ENCODE measurements at regions not wholly inside any gene's neighbourhood (a gene's known extent, or its start where the extent isn't known, plus 50 kb on each side); places are given as distances from the start of the nearest gene placed in this dataset.
A peak's percentile ranks its signal among the peaks of the same experiment; 100 is the strongest.

- Histone ChIP-seq H3K4me3 (ENCODE audit: insufficient read depth, low read depth, low read length) (no peak overlapping the region), H3K27me3 (ENCODE audit: control insufficient read depth, insufficient read depth, low read length) (no peaks in the 10 kb centered on the region), H3K36me3 (replicated peaks; ENCODE audit: control insufficient read depth, insufficient read depth, low read length) (no peaks in the 10 kb centered on the region)
- DNase-seq, result no peak
Observed at GRCh38 chr18:56003009-56003719, 415.2 kb upstream of the TCF4 start.

- no peaks in the 10 kb centered on the region for H3K36me3 ChIP-seq (replicated peaks; ENCODE audit: control insufficient read depth, insufficient read depth, low read length)
- H3K4me3 ChIP-seq (ENCODE audit: insufficient read depth, low read depth, low read length), result no peak overlapping the region
- no peaks in the 10 kb centered on the region for H3K27me3 ChIP-seq (ENCODE audit: control insufficient read depth, insufficient read depth, low read length)
- no peak for DNase-seq
Observed at GRCh38 chr18:56001576-56001975, 413.6 kb upstream of the TCF4 start.

GRCh38 chr18:56000041-56000440 lies 412.0 kb upstream of the TCF4 start:
- Histone ChIP-seq H3K36me3 (replicated peaks; ENCODE audit: control insufficient read depth, insufficient read depth, low read length) (no peaks in the 10 kb centered on the region), H3K27me3 (ENCODE audit: control insufficient read depth, insufficient read depth, low read length) (no peaks in the 10 kb centered on the region)
- DNase-seq, result no peak

DNA sequence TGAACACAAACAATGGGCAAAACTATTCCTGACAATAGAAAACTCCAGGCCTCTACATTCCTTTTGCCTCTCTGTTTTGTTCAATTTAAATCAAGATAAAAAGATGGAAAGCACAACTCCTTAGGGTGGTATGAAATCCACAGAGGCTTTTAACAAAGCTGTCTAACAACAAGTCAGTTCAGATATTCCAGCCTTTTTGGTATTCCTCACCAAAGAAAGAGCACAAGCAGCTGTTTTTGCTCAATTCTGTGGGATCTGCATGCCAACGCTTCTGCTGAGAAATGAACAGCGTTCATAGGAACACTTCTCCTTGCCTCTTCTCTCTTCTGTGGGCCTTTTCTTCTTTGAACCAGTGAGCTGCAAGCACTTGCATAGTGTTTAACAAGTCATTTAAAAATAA lies 411.6 kb upstream of the TCF4 start:
- H3K27me3 ChIP-seq (ENCODE audit: control insufficient read depth, insufficient read depth, low read length), result no peaks in the 10 kb centered on the region
- H3K36me3 ChIP-seq (replicated peaks; ENCODE audit: control insufficient read depth, insufficient read depth, low read length), result no peaks in the 10 kb centered on the region
- no peak for DNase-seq
- H3K4me3 ChIP-seq (ENCODE audit: insufficient read depth, low read depth, low read length), result no peak overlapping the region

More at GRCh38 chr18:56000041-56000440, 412.0 kb upstream of the TCF4 start:
- H3K4me3 ChIP-seq (ENCODE audit: insufficient read depth, low read depth, low read length), result no peak overlapping the region

DNA sequence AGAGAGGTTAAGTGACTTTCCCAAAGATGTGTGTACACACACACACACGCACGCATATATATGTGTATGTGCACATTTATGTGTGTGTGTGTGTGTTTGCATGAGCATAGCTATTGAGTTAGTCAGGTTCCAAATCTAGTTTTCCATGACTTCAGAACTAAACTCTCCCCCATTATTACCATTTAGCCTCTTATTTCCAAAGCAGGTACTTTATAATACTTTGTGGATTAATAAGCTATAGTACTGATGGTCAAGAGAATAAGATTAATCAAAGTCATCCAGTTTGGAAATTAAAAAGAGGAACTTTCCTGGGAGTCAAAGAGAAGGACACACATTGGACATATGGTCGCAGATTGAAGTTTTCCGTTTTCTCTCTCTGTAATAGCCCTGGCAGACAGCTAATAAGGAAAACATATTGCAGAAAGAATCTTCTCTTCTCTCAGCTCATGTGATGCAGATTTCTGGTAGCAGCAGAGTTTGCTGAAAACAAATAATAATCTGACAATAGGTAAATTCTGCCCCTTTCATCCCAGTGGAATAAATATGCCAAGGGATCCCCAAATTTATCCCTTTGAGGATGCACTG lies 410.9 kb upstream of the TCF4 start:
- no peaks in the 10 kb centered on the region for H3K27me3 ChIP-seq (ENCODE audit: control insufficient read depth, insufficient read depth, low read length)
- no peak overlapping the region for H3K4me3 ChIP-seq (ENCODE audit: insufficient read depth, low read depth, low read length)
- H3K36me3 ChIP-seq (replicated peaks; ENCODE audit: control insufficient read depth, insufficient read depth, low read length), result no peaks in the 10 kb centered on the region
- no peak for DNase-seq

- peak; percentile 16 for DNase-seq
- H3K36me3 ChIP-seq (replicated peaks; ENCODE audit: control insufficient read depth, insufficient read depth, low read length), result no peaks in the 10 kb centered on the region
- no peaks in the 10 kb centered on the region for H3K27me3 ChIP-seq (ENCODE audit: control insufficient read depth, insufficient read depth, low read length)
- H3K4me3 ChIP-seq (ENCODE audit: insufficient read depth, low read depth, low read length), result no peak overlapping the region
Observed at GRCh38 chr18:55998071-55998522, 410.1 kb upstream of the TCF4 start.

DNA sequence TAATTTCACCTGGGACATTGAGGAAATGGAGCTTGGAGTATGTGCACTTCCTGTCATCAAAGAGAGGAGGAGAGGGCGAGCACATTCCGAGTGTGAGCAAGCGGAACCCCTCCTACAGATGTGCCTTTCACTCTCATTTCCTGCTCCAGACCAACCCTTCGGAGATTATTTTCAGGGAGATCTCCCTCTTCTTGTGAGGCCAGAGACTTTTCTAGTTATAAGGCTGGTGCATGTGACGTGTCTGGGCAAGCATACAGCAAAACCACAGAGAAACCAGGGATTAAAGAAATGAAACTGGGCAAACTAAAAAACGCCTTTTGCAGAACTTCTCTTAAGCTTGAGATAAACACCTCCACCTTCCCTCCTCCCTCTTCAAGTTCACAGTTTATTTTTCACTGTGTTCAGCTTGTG lies 409.2 kb upstream of the TCF4 start:
- no peaks in the 10 kb centered on the region for H3K27me3 ChIP-seq (ENCODE audit: control insufficient read depth, insufficient read depth, low read length)
- H3K36me3 ChIP-seq (replicated peaks; ENCODE audit: control insufficient read depth, insufficient read depth, low read length), result no peaks in the 10 kb centered on the region
- DNase-seq, result no peak
- no peak overlapping the region for H3K4me3 ChIP-seq (ENCODE audit: insufficient read depth, low read depth, low read length)

DNA sequence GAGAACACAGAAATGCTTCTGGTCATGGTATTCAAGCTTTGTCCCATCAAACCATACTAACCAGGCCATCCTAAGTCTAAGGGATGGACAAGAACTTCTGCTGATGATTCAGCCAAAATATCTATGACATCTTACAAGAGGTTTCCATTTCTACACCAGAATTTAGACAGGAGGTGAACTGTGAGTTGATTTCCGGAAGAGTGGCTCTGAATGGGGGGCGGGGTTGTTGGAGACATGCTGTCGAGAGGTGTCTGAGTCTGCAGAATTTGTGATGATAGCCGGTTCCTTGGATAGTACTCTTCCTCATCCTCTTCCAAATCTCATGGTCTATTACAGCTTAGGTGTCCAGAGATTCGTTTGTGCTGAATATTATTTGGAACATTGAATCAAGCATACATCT lies 408.7 kb upstream of the TCF4 start:
- no peak for DNase-seq

GRCh38 chr18:55990186-55990585 lies 402.2 kb upstream of the TCF4 start:
- no peak for DNase-seq
- Histone ChIP-seq H3K27me3 (ENCODE audit: control insufficient read depth, insufficient read depth, low read length) (no peaks in the 10 kb centered on the region), H3K4me3 (ENCODE audit: insufficient read depth, low read depth, low read length) (no peak overlapping the region), H3K36me3 (replicated peaks; ENCODE audit: control insufficient read depth, insufficient read depth, low read length) (no peaks in the 10 kb centered on the region)

More for the DNA sequence above, 408.7 kb upstream of the TCF4 start:
- Histone ChIP-seq H3K4me3 (ENCODE audit: insufficient read depth, low read depth, low read length) (no peak overlapping the region), H3K27me3 (ENCODE audit: control insufficient read depth, insufficient read depth, low read length) (no peaks in the 10 kb centered on the region), H3K36me3 (replicated peaks; ENCODE audit: control insufficient read depth, insufficient read depth, low read length) (no peaks in the 10 kb centered on the region)

GRCh38 chr18:55988537-55988936 lies 400.5 kb upstream of the TCF4 start:
- no peak overlapping the region for H3K4me3 ChIP-seq (ENCODE audit: insufficient read depth, low read depth, low read length)
- H3K36me3 ChIP-seq (replicated peaks; ENCODE audit: control insufficient read depth, insufficient read depth, low read length), result no peaks in the 10 kb centered on the region
- DNase-seq, result no peak
- H3K27me3 ChIP-seq (ENCODE audit: control insufficient read depth, insufficient read depth, low read length), result no peaks in the 10 kb centered on the region

GRCh38 chr18:55983433-55983832 lies 395.4 kb upstream of the TCF4 start:
- Histone ChIP-seq H3K36me3 (replicated peaks; ENCODE audit: control insufficient read depth, insufficient read depth, low read length) (no peaks in the 10 kb centered on the region), H3K27me3 (ENCODE audit: control insufficient read depth, insufficient read depth, low read length) (no peaks in the 10 kb centered on the region), H3K4me3 (ENCODE audit: insufficient read depth, low read depth, low read length) (no peak overlapping the region)
- DNase-seq, result no peak

- H3K4me3 ChIP-seq (ENCODE audit: insufficient read depth, low read depth, low read length), result no peak overlapping the region
- H3K27me3 ChIP-seq (ENCODE audit: control insufficient read depth, insufficient read depth, low read length), result no peaks in the 10 kb centered on the region
- DNase-seq, result peak; percentile 6
- H3K36me3 ChIP-seq (replicated peaks; ENCODE audit: control insufficient read depth, insufficient read depth, low read length), result no peaks in the 10 kb centered on the region
Observed at GRCh38 chr18:55982992-55983391, 395.0 kb upstream of the TCF4 start.

DNA sequence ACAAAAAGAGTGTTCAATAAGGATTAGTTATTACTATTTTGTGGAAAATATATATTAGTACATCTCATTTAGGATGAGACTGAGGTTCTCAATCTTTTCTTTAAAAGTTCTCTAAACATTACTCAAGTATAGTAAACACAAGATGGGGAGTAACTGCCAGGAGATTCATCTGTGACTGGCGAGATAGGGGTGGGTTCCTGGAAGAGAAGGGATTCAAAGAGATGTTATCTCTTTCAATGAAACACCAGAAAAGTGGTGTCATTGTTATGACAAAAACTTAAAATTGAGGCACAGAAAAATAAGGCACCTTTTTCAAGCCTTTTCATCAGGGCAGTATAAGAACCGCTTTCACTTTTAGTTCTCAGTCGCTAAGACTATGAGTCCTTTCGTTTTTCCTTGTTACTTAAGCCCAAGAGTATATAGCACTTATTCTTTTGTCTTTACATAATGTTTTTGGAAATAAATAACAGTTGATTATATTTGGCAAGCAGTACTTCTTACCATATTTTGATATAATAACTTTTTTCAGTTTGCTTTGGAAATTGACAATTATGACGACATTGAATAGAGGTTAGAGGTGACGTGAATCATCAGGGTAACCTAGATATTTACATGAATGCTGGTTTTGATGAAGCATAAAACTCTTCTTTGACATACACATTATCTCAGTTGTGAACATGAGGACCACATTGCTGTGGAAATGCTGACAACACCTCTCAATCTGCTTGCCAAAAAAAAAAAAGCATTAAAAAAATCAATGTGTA lies 393.9 kb upstream of the TCF4 start:
- Histone ChIP-seq H3K27me3 (ENCODE audit: control insufficient read depth, insufficient read depth, low read length) (no peaks in the 10 kb centered on the region), H3K36me3 (replicated peaks; ENCODE audit: control insufficient read depth, insufficient read depth, low read length) (no peaks in the 10 kb centered on the region), H3K4me3 (ENCODE audit: insufficient read depth, low read depth, low read length) (no peak overlapping the region)
- DNase-seq, result no peak

DNA sequence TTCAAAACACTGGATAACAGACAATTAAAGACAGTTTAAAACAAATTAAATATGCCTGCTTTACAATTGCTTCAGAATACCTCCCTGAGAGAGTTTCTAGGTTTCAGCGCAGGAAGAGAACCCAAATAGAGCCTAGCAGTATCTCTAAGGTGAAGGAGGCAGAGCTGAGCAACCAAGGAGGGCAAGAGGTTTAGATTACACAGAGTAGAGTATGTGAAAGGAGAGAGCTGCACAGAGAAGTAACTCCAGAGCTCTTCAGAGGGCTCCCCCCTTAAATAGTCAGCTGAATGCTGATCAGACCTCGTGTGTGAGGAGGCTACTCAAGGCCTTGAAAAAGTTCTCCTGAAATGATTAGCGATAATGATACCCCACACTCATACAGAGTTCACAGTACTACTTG lies 386.5 kb upstream of the TCF4 start:
- no peak for DNase-seq
- H3K27me3 ChIP-seq (ENCODE audit: control insufficient read depth, insufficient read depth, low read length), result no peaks in the 10 kb centered on the region
- H3K36me3 ChIP-seq (replicated peaks; ENCODE audit: control insufficient read depth, insufficient read depth, low read length), result no peaks in the 10 kb centered on the region
- no peak overlapping the region for H3K4me3 ChIP-seq (ENCODE audit: insufficient read depth, low read depth, low read length)

GRCh38 chr18:55968550-55968949 lies 380.6 kb upstream of the TCF4 start:
- H3K27me3 ChIP-seq (ENCODE audit: control insufficient read depth, insufficient read depth, low read length), result no peaks in the 10 kb centered on the region
- DNase-seq, result no peak
- H3K36me3 ChIP-seq (replicated peaks; ENCODE audit: control insufficient read depth, insufficient read depth, low read length), result no peaks in the 10 kb centered on the region
- no peak overlapping the region for H3K4me3 ChIP-seq (ENCODE audit: insufficient read depth, low read depth, low read length)

All from H7 (cell line).